ENCODE measurements at regions not wholly inside any gene's neighbourhood (a gene's known extent, or its start where the extent isn't known, plus 50 kb on each side); places are given as distances from the start of the nearest gene placed in this dataset.
A peak's percentile ranks its signal among the peaks of the same experiment; 100 is the strongest.

GRCh38 chr6:144741659-144742058 lies 456.5 kb downstream of the UTRN start:
- no peaks in the 10 kb centered on the region for H3K27me3 ChIP-seq (ENCODE audit: control insufficient read depth in 4 of 4, insufficient read depth in 4 of 4, low read length in 3 of 4)
- DNase-seq (ENCODE audit: low spot score), result no peak
- H3K9me3 ChIP-seq (ENCODE audit: control insufficient read depth in 4 of 4, low read length in 3 of 4), result no peaks in the 10 kb centered on the region
- WGBS, result 78% methylated on average over 3 of the region's 3 CpGs
- no peak overlapping the region for H3K9ac ChIP-seq (ENCODE audit: low read depth in 1 of 2, low read length in 2 of 2)
- TF ChIP-seq JUND (IDR thresholded peaks at IDR 0.05), result no peak
- no peak for TF ChIP-seq NR2F2 (IDR thresholded peaks at IDR 0.05)
- peak; percentile 41 for TF ChIP-seq FOXA2 (IDR thresholded peaks at IDR 0.05)
- peaks cover 0 to 7% (median 4%) of the 10 kb centered on the region in 4 donors for H3K4me1 ChIP-seq (ENCODE audit: control insufficient read depth in 4 of 4, insufficient read depth in 4 of 4, low read length in 3 of 4)
- H3K36me3 ChIP-seq (ENCODE audit: control insufficient read depth in 4 of 4, insufficient read depth in 3 of 4, low read depth in 1 of 4, low read length in 3 of 4), result no peaks in the 10 kb centered on the region
- H3K27ac ChIP-seq (ENCODE audit: low read depth in 1 of 2, low read length in 2 of 2), result no peak overlapping the region
- no peak overlapping the region for H3K4me3 ChIP-seq (ENCODE audit: low read depth in 1 of 3, low read length in 3 of 3)

GRCh38 chr6:144742779-144743178 lies 457.6 kb downstream of the UTRN start:
- DNase-seq (ENCODE audit: low spot score), result no peak

More at GRCh38 chr6:144742779-144743178, 457.6 kb downstream of the UTRN start:
- 93% methylated on average over 2 of the region's 2 CpGs for WGBS
- TF ChIP-seq YY1 (IDR thresholded peaks at IDR 0.05) (no peak), EGR1 (IDR thresholded peaks at IDR 0.05; ENCODE audit: low read depth in 2 of 2) (no peak), REST (IDR thresholded peaks at IDR 0.05) (no peak), ATF3 (IDR thresholded peaks at IDR 0.05) (no peak), GABPA (IDR thresholded peaks at IDR 0.05 in 1 of 2, conservative IDR thresholded peaks at IDR 0.05 in 1 of 2) (no peak), CTCF (IDR thresholded peaks at IDR 0.05; ENCODE audit: low read depth, low read length, missing input control) (no peak), ZBTB33 (IDR thresholded peaks at IDR 0.05) (no peak), TAF1 (conservative IDR thresholded peaks at IDR 0.05) (no peak)
- H3K27ac ChIP-seq (ENCODE audit: low read depth in 1 of 2, low read length in 2 of 2), result no peak overlapping the region
- H3K9me3 ChIP-seq (ENCODE audit: control insufficient read depth in 4 of 4, low read length in 3 of 4), result no peaks in the 10 kb centered on the region
- H3K27me3 ChIP-seq (ENCODE audit: control insufficient read depth in 4 of 4, insufficient read depth in 4 of 4, low read length in 3 of 4), result no peaks in the 10 kb centered on the region
- no peak overlapping the region for H3K9ac ChIP-seq (ENCODE audit: low read depth in 1 of 2, low read length in 2 of 2)
- H3K36me3 ChIP-seq (ENCODE audit: control insufficient read depth in 4 of 4, insufficient read depth in 3 of 4, low read depth in 1 of 4, low read length in 3 of 4), result no peaks in the 10 kb centered on the region
- H3K4me1 ChIP-seq (ENCODE audit: control insufficient read depth in 4 of 4, insufficient read depth in 4 of 4, low read length in 3 of 4), result peaks cover 0 to 7% (median 4%) of the 10 kb centered on the region in 4 donors
- no peak overlapping the region for H3K4me3 ChIP-seq (ENCODE audit: low read depth in 1 of 3, low read length in 3 of 3)

All from liver (tissue), 8 donors.